NT2/D1 (cell line): ENCODE measurements at regions not wholly inside any gene's neighbourhood (a gene's known extent, or its start where the extent isn't known, plus 50 kb on each side); places are given as distances from the start of the nearest gene placed in this dataset.

Experiments used
- DNase-seq: peaks from one replicate; pipeline ENCODE4 v3.0.0-alpha.2; 2011; ENCODE audit warnings: low read depth, low spot score
- H3K27me3 ChIP-seq: 2 replicates; pipeline ENCODE4 v1.6.0; 2011; ENCODE audit warnings: mild to moderate bottlenecking; ENCODE audit not compliant: insufficient read length, insufficient read depth
- H3K36me3 ChIP-seq: 2 replicates; pipeline ENCODE4 v1.6.1; 2011; ENCODE audit warnings: mild to moderate bottlenecking, low read length, mixed read lengths; ENCODE audit not compliant: insufficient read depth, insufficient read length
- H3K4me1 ChIP-seq: 2 replicates; pipeline ENCODE4 v1.5.1; 2011; ENCODE audit not compliant: insufficient read depth, insufficient read length
- H3K4me3 ChIP-seq: 2 replicates; pipeline ENCODE4 v1.5.1; 2011; ENCODE audit warnings: low read depth; ENCODE audit not compliant: insufficient read length
- H3K9ac ChIP-seq: 2 replicates; pipeline ENCODE4 v1.6.0; 2011; ENCODE audit warnings: low read depth; ENCODE audit not compliant: insufficient read length
- H3K9me3 ChIP-seq: 2 replicates; pipeline ENCODE4 v1.5.1; 2011; ENCODE audit warnings: mild to moderate bottlenecking, low read length; ENCODE audit not compliant: insufficient read depth
- SUZ12 ChIP-seq: IDR thresholded peaks from 2 replicates; pipeline ENCODE4 v1.6.1; 2011; ENCODE audit not compliant: insufficient read length, insufficient read depth; ENCODE audit errors: extremely low read depth
- YY1 ChIP-seq: IDR thresholded peaks from 2 replicates; pipeline ENCODE4 v1.6.1; 2011; ENCODE audit not compliant: insufficient read length, insufficient read depth
- ZNF274 ChIP-seq: IDR thresholded peaks from 2 replicates; pipeline ENCODE4 v1.6.1; 2011; ENCODE audit warnings: mild to moderate bottlenecking, low read depth, low read length

GRCh38 chr18:35827275-35827902 is 145.1 kb upstream of the RMP24 start:
- Histone ChIP-seq H3K27me3 (no peaks in the 10 kb centered on the region), H3K9me3 (peaks cover 82% of the 10 kb centered on the region), H3K36me3 (no peaks in the 10 kb centered on the region), H3K4me3 (no peak overlapping the region), H3K4me1 (peaks cover 4% of the 10 kb centered on the region), H3K9ac (no peak overlapping the region)
- DNase-seq = peak; percentile 80
- TF ChIP-seq YY1 (no peak), SUZ12 (no peak), ZNF274 (no peak)

GRCh38 chr18:35827903-35828275 is 144.6 kb upstream of the RMP24 start:
- TF ChIP-seq SUZ12 (no peak), YY1 (no peak), ZNF274 (no peak)
- Histone ChIP-seq H3K9ac (no peak overlapping the region), H3K36me3 (no peaks in the 10 kb centered on the region), H3K9me3 (peaks cover 87% of the 10 kb centered on the region), H3K4me1 (peaks cover 4% of the 10 kb centered on the region), H3K27me3 (no peaks in the 10 kb centered on the region), H3K4me3 (no peak overlapping the region)
- no peak for DNase-seq

GRCh38 chr18:35828591-35828990 is 143.9 kb upstream of the RMP24 start:
- TF ChIP-seq ZNF274 (no peak), SUZ12 (no peak), YY1 (no peak)
- peaks cover 90% of the 10 kb centered on the region for H3K9me3 ChIP-seq
- H3K4me3 ChIP-seq = no peak overlapping the region
- no peak for DNase-seq
- H3K4me1 ChIP-seq = peaks cover 4% of the 10 kb centered on the region
- no peaks in the 10 kb centered on the region for H3K36me3 ChIP-seq
- H3K9ac ChIP-seq = no peak overlapping the region
- H3K27me3 ChIP-seq = no peaks in the 10 kb centered on the region

- DNase-seq = no peak
- Histone ChIP-seq H3K9me3 (peaks cover 64% of the 10 kb centered on the region), H3K27me3 (no peaks in the 10 kb centered on the region), H3K4me3 (no peak overlapping the region), H3K36me3 (no peaks in the 10 kb centered on the region), H3K9ac (no peak overlapping the region), H3K4me1 (no peaks in the 10 kb centered on the region)
- TF ChIP-seq YY1 (no peak), SUZ12 (no peak), ZNF274 (no peak)
Measured at GRCh38 chr18:35835366-35835765, 137.1 kb upstream of the RMP24 start.

- peaks cover 65% of the 10 kb centered on the region for H3K9me3 ChIP-seq
- TF ChIP-seq SUZ12 (no peak), ZNF274 (no peak), YY1 (no peak)
- H3K27me3 ChIP-seq = no peaks in the 10 kb centered on the region
- H3K4me1 ChIP-seq = no peaks in the 10 kb centered on the region
- DNase-seq = no peak
- no peak overlapping the region for H3K4me3 ChIP-seq
- H3K36me3 ChIP-seq = no peaks in the 10 kb centered on the region
- no peak overlapping the region for H3K9ac ChIP-seq
Measured at GRCh38 chr18:35835833-35836232, 136.6 kb upstream of the RMP24 start.

GRCh38 chr18:35836932-35837331 is 135.5 kb upstream of the RMP24 start:
- TF ChIP-seq ZNF274 = no peak
- DNase-seq = no peak
- no peaks in the 10 kb centered on the region for H3K36me3 ChIP-seq
- no peak overlapping the region for H3K4me3 ChIP-seq
- H3K9me3 ChIP-seq = peaks cover 61% of the 10 kb centered on the region
- H3K9ac ChIP-seq = no peak overlapping the region
- no peaks in the 10 kb centered on the region for H3K4me1 ChIP-seq
- no peaks in the 10 kb centered on the region for H3K27me3 ChIP-seq

- Histone ChIP-seq H3K36me3 (no peaks in the 10 kb centered on the region), H3K4me1 (no peaks in the 10 kb centered on the region), H3K27me3 (no peaks in the 10 kb centered on the region), H3K4me3 (no peak overlapping the region), H3K9ac (no peak overlapping the region), H3K9me3 (peaks cover 55% of the 10 kb centered on the region)
- no peak for DNase-seq
- TF ChIP-seq YY1 = no peak
- TF ChIP-seq SUZ12 = no peak
Measured at GRCh38 chr18:35837922-35838496, 134.5 kb upstream of the RMP24 start.

GRCh38 chr18:35841283-35841682 is 131.2 kb upstream of the RMP24 start:
- Histone ChIP-seq H3K9me3 (peaks cover 36% of the 10 kb centered on the region), H3K4me1 (no peaks in the 10 kb centered on the region), H3K9ac (no peak overlapping the region), H3K4me3 (no peak overlapping the region), H3K36me3 (no peaks in the 10 kb centered on the region), H3K27me3 (no peaks in the 10 kb centered on the region)
- TF ChIP-seq SUZ12 = no peak
- no peak for TF ChIP-seq ZNF274
- no peak for DNase-seq
